D721Med (cell line): ENCODE measurements at regions not wholly inside any gene's neighbourhood (a gene's known extent, or its start where the extent isn't known, plus 50 kb on each side); places are given as distances from the start of the nearest gene placed in this dataset.
"Not testable (repeated sequence)": the region's sequence is repeated elsewhere in the genome, so short reads cannot be mapped to it uniquely, and the experiment has no call there.

Source experiments
- DNase-seq: peaks from one replicate; pipeline ENCODE4 v3.0.0; 2011; ENCODE audit warnings: low spot score; ENCODE audit not compliant: insufficient read length
- FAIRE-seq: peaks from 2 replicates; lab custom pipeline; 2011; peaks lifted over from hg19 to GRCh38; lab: Jason Lieb, UNC
- CTCF ChIP-seq: IDR thresholded peaks from 2 replicates; pipeline ENCODE4 v1.5.1; 2012; ENCODE audit warnings: mild to moderate bottlenecking, control low read depth; ENCODE audit not compliant: insufficient read depth; ENCODE audit errors: missing control alignments

GRCh38 chr10:60487543-60487942 lies 97.9 kb upstream of the ANK3 start:
- FAIRE-seq (no peak), DNase-seq (no peak)
- TF ChIP-seq CTCF = no peak

GRCh38 chr10:60485025-60485424 lies 95.3 kb upstream of the ANK3 start:
- no peak for TF ChIP-seq CTCF
- DNase-seq = no peak
- FAIRE-seq = no peak

GRCh38 chr10:60480865-60481563 lies 91.3 kb upstream of the ANK3 start:
- no peak for TF ChIP-seq CTCF
- no peak for FAIRE-seq
- no peak for DNase-seq

GRCh38 chr10:60479305-60480020 lies 89.8 kb upstream of the ANK3 start:
- FAIRE-seq (no peak), DNase-seq (no peak)
- no peak for TF ChIP-seq CTCF

GRCh38 chr10:60476451-60476850 lies 86.8 kb upstream of the ANK3 start:
- FAIRE-seq = no peak
- TF ChIP-seq CTCF = no peak

GRCh38 chr10:60473557-60473956 lies 83.9 kb upstream of the ANK3 start:
- no peak for DNase-seq
- no peak for TF ChIP-seq CTCF
- FAIRE-seq = no peak

More at GRCh38 chr10:60476451-60476850, 86.8 kb upstream of the ANK3 start:
- no peak for DNase-seq

GRCh38 chr10:60470091-60470490 lies 80.4 kb upstream of the ANK3 start:
- TF ChIP-seq CTCF = no peak
- FAIRE-seq (no peak), DNase-seq (no peak)

GRCh38 chr10:60469147-60469546 lies 79.5 kb upstream of the ANK3 start:
- not testable (repeated sequence) for FAIRE-seq

More at GRCh38 chr10:60469147-60469546, 79.5 kb upstream of the ANK3 start:
- DNase-seq = not testable (repeated sequence)
